Keratinocyte (primary cell): ENCODE measurements at regions not wholly inside any gene's neighbourhood (a gene's known extent, or its start where the extent isn't known, plus 50 kb on each side); places are given as distances from the start of the nearest gene placed in this dataset.

Experiments used
- DNase-seq: peaks from one replicate; pipeline ENCODE4 v3.0.0-alpha.2; 2011; ENCODE audit warnings: low read depth, missing footprints, low spot score
- FAIRE-seq: peaks from 2 replicates; lab custom pipeline; 2011; peaks lifted over from hg19 to GRCh38; lab: Jason Lieb, UNC
- H2AFZ ChIP-seq: 2 replicates; pipeline ENCODE4 v1.6.0; 2012; ENCODE audit warnings: low read length, control low read depth, inconsistent platforms; ENCODE audit not compliant: control insufficient read depth
- H3K27ac ChIP-seq: 2 replicates; pipeline ENCODE4 v1.5.1; 2011; ENCODE audit warnings: low read length; ENCODE audit not compliant: control insufficient read depth, insufficient read depth
- H3K27me3 ChIP-seq: 3 replicates; pipeline ENCODE4 v1.6.0; 2011; ENCODE audit warnings: low read length; ENCODE audit not compliant: control insufficient read depth, insufficient read depth; ENCODE audit errors: extremely low read depth
- H3K36me3 ChIP-seq, 2 experiments: 2 replicates in 1 of 2; 3 replicates in 1 of 2; pipeline ENCODE4 v1.5.1; 2011; ENCODE audit warnings: low read length in 2 of 2, mild to moderate bottlenecking in 1 of 2; ENCODE audit not compliant: control insufficient read depth in 2 of 2, insufficient read depth in 2 of 2; ENCODE audit errors: extremely low read depth in 1 of 2
- H3K4me1 ChIP-seq: 3 replicates; pipeline ENCODE4 v1.5.1; 2011; ENCODE audit warnings: low read length; ENCODE audit not compliant: control insufficient read depth, insufficient read depth; ENCODE audit errors: extremely low read depth
- H3K4me2 ChIP-seq: 3 replicates; pipeline ENCODE4 v1.6.0; 2011; ENCODE audit warnings: low read depth, low read length; ENCODE audit not compliant: control insufficient read depth, insufficient read depth; ENCODE audit errors: extremely low read depth
- H3K4me3 ChIP-seq, 3 experiments: fragments of 200-600 bp in 1 of 3; sonication (generic) in 1 of 3; 2 replicates in 2 of 3; 3 replicates in 1 of 3; pipeline ENCODE4 v1.5.1; 2011 to 2016; ENCODE audit warnings: low read length in 3 of 3, mild to moderate bottlenecking in 3 of 3, control low read depth in 2 of 3, inconsistent platforms in 1 of 3, low read depth in 1 of 3, mixed read lengths in 1 of 3, mixed run types in 1 of 3, moderate library complexity in 1 of 3; ENCODE audit not compliant: control insufficient read depth in 2 of 3, insufficient read depth in 2 of 3; ENCODE audit errors: extremely low read depth in 1 of 3
- H3K79me2 ChIP-seq: 2 replicates; pipeline ENCODE4 v1.6.0; 2012; ENCODE audit warnings: low read length; ENCODE audit not compliant: control insufficient read depth, insufficient read depth
- H3K9ac ChIP-seq: 3 replicates; pipeline ENCODE4 v1.6.0; 2011; ENCODE audit warnings: low read length; ENCODE audit not compliant: control insufficient read depth, insufficient read depth; ENCODE audit errors: extremely low read depth
- H3K9me1 ChIP-seq: 3 replicates; pipeline ENCODE4 v1.6.0; 2011; ENCODE audit warnings: low read length; ENCODE audit not compliant: control insufficient read depth, insufficient read depth; ENCODE audit errors: extremely low read depth
- H3K9me3 ChIP-seq: 2 replicates; pipeline ENCODE4 v1.5.1; 2012; ENCODE audit warnings: low read depth, low read length; ENCODE audit not compliant: control insufficient read depth
- H4K20me1 ChIP-seq: 3 replicates; pipeline ENCODE4 v1.6.0; 2011; ENCODE audit warnings: low read length; ENCODE audit not compliant: control insufficient read depth, insufficient read depth; ENCODE audit errors: extremely low read depth
- CTCF ChIP-seq, 3 experiments: IDR thresholded peaks in 1 of 3; conservative IDR thresholded peaks in 1 of 3; optimal IDR thresholded peaks in 1 of 3; 2 replicates in 2 of 3; 3 replicates in 1 of 3; pipeline versions ENCODE3 to v1.5.1; 2011; ENCODE audit warnings: low read length in 3 of 3, mild to moderate bottlenecking in 3 of 3, moderate library complexity in 2 of 3, control low read depth in 1 of 3, inconsistent platforms in 1 of 3; ENCODE audit not compliant: insufficient read depth in 2 of 3; ENCODE audit errors: extremely low read depth in 1 of 3
- EZH2 ChIP-seq: IDR thresholded peaks from one replicate; pipeline ENCODE4 v1.6.1; 2012; ENCODE audit warnings: inconsistent platforms, mild to moderate bottlenecking, low read length, moderate library complexity
- dilution Hi-C: fragments of 300-500 bp; cut with MboI; formaldehyde crosslinking; loops from one replicate; pipeline ENCODE4 v1.7.0; 2020; ENCODE audit warnings: low sequenced_read_pairs; ENCODE audit not compliant: extremely low pct_ligation_motif_present

- no peak overlapping the region for H2AFZ ChIP-seq
- no peak for FAIRE-seq
Observed at GRCh38 chr16:51289336-51289735, 138.3 kb upstream of the SALL1 start.

GRCh38 chr16:51287121-51287755 is 136.2 kb upstream of the SALL1 start:
- dilution Hi-C loops: no loop called here
- no peaks in the 10 kb centered on the region for H3K4me1 ChIP-seq
- H3K9me3 ChIP-seq: no peaks in the 10 kb centered on the region
- DNase-seq (no peak), FAIRE-seq (no peak)
- no peaks in the 10 kb centered on the region for H4K20me1 ChIP-seq
- H3K9me1 ChIP-seq: no peaks in the 10 kb centered on the region
- H3K36me3 ChIP-seq: no peaks in the 10 kb centered on the region
- H3K4me3 ChIP-seq: no peak overlapping the region
- no peak overlapping the region for H3K4me2 ChIP-seq
- H3K27me3 ChIP-seq: no peaks in the 10 kb centered on the region
- no peak overlapping the region for H3K27ac ChIP-seq
- H3K9ac ChIP-seq: no peak overlapping the region
- TF ChIP-seq CTCF (optimal IDR thresholded peaks at IDR 0.05 in 1 of 3, IDR thresholded peaks at IDR 0.05 in 1 of 3, conservative IDR thresholded peaks at IDR 0.05 in 1 of 3; ENCODE audit: extremely low read depth in 1 of 3, insufficient read depth in 2 of 3, low read length in 3 of 3) (no peak), EZH2 (no peak)
- H2AFZ ChIP-seq: no peak overlapping the region
- no peaks in the 10 kb centered on the region for H3K79me2 ChIP-seq

More at GRCh38 chr16:51289336-51289735, 138.3 kb upstream of the SALL1 start:
- H3K9me3 ChIP-seq: no peaks in the 10 kb centered on the region
- H3K27me3 ChIP-seq: no peaks in the 10 kb centered on the region
- no peak overlapping the region for H3K4me2 ChIP-seq
- H4K20me1 ChIP-seq: no peaks in the 10 kb centered on the region
- H3K36me3 ChIP-seq: no peaks in the 10 kb centered on the region
- no peak for TF ChIP-seq EZH2
- no peak for TF ChIP-seq CTCF (optimal IDR thresholded peaks at IDR 0.05 in 1 of 3, IDR thresholded peaks at IDR 0.05 in 1 of 3, conservative IDR thresholded peaks at IDR 0.05 in 1 of 3; ENCODE audit: extremely low read depth in 1 of 3, insufficient read depth in 2 of 3, low read length in 3 of 3)
- H3K27ac ChIP-seq: no peak overlapping the region
- no peak for DNase-seq
- H3K79me2 ChIP-seq: no peaks in the 10 kb centered on the region
- H3K4me1 ChIP-seq: no peaks in the 10 kb centered on the region
- dilution Hi-C loops: no loop called here
- no peaks in the 10 kb centered on the region for H3K9me1 ChIP-seq
- no peak overlapping the region for H3K9ac ChIP-seq
- H3K4me3 ChIP-seq: no peak overlapping the region
